ENCODE measurements at regions not wholly inside any gene's neighbourhood (a gene's known extent, or its start where the extent isn't known, plus 50 kb on each side); places are given as distances from the start of the nearest gene placed in this dataset.

- ATAC-seq (no peak), DNase-seq (ENCODE audit: low spot score) (no peak)
- Mint-ChIP-seq H3K9me3 (no peaks in the 10 kb centered on the region), H3K27ac (no peak overlapping the region), H3K36me3 (ENCODE audit: low read depth) (no peaks in the 10 kb centered on the region), H3K4me1 (0 out of 3 replicates have a peak, but pooled peaks cover 4% of the 10 kb centered on the region), H3K4me3 (no peak overlapping the region), H3K27me3 (ENCODE audit: insufficient read depth, low read depth, poor library complexity) (no peaks in the 10 kb centered on the region)
- H3K27ac ChIP-seq (ENCODE audit: low read depth): no peak overlapping the region
- H4K20me1 ChIP-seq (replicated peaks; ENCODE audit: insufficient read depth): no peaks in the 10 kb centered on the region
- H3F3A ChIP-seq (replicated peaks; ENCODE audit: low read depth): no peaks in the 10 kb centered on the region
- peak overlapping the region; percentile 85; the same call in 1 of the 2 replicates for H2AFZ ChIP-seq
- H3K36me3 ChIP-seq (ENCODE audit: insufficient read depth): no peaks in the 10 kb centered on the region
- TF ChIP-seq POLR2AphosphoS5 (IDR thresholded peaks at IDR 0.05; ENCODE audit: low read depth) (no peak), NANOG (IDR thresholded peaks at IDR 0.05; ENCODE audit: borderline replicate concordance) (no peak), ZNF331 (CRISPR knock-in tag; IDR thresholded peaks at IDR 0.05; ENCODE audit: low read depth) (no peak), EZH2phosphoT487 (IDR thresholded peaks at IDR 0.05; ENCODE audit: unreplicated experiment) (no peak), EZH2 (IDR thresholded peaks at IDR 0.05; ENCODE audit: low read depth, unreplicated experiment) (no peak), JUNB (IDR thresholded peaks at IDR 0.05; ENCODE audit: unreplicated experiment) (no peak)
- TF ChIP-seq, protein P1, sequence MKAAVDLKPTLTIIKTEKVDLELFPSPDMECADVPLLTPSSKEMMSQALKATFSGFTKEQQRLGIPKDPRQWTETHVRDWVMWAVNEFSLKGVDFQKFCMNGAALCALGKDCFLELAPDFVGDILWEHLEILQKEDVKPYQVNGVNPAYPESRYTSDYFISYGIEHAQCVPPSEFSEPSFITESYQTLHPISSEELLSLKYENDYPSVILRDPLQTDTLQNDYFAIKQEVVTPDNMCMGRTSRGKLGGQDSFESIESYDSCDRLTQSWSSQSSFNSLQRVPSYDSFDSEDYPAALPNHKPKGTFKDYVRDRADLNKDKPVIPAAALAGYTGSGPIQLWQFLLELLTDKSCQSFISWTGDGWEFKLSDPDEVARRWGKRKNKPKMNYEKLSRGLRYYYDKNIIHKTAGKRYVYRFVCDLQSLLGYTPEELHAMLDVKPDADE (IDR thresholded peaks at IDR 0.05): no peak
- H3K4me1 ChIP-seq (ENCODE audit: insufficient read depth): no peaks in the 10 kb centered on the region
- no peaks in the 10 kb centered on the region for H3K9me2 ChIP-seq (ENCODE audit: insufficient read depth)
- H3K27me3 ChIP-seq (ENCODE audit: insufficient read depth): no peaks in the 10 kb centered on the region
- H3K4me3 ChIP-seq: no peak overlapping the region
- H3K79me2 ChIP-seq (replicated peaks; ENCODE audit: insufficient read depth): no peaks in the 10 kb centered on the region
- H3K4me2 ChIP-seq: no peak overlapping the region
Measured at GRCh38 chr14:49951229-49951607, 58.3 kb downstream of the ARF6 start.

GRCh38 chr14:49951691-49952345 lies 58.9 kb downstream of the ARF6 start:
- H3K27me3 ChIP-seq (ENCODE audit: insufficient read depth): no peaks in the 10 kb centered on the region
- H3K27ac ChIP-seq (ENCODE audit: low read depth): no peak overlapping the region
- H4K20me1 ChIP-seq (replicated peaks; ENCODE audit: insufficient read depth): no peaks in the 10 kb centered on the region
- H3K4me2 ChIP-seq: no peak overlapping the region
- Mint-ChIP-seq H3K36me3 (ENCODE audit: low read depth) (no peaks in the 10 kb centered on the region), H3K4me1 (no peaks in the 10 kb centered on the region), H3K27ac (no peak overlapping the region), H3K9me3 (no peaks in the 10 kb centered on the region), H3K27me3 (ENCODE audit: insufficient read depth, low read depth, poor library complexity) (no peaks in the 10 kb centered on the region), H3K4me3 (no peak overlapping the region)
- TF ChIP-seq STAT1 (IDR thresholded peaks at IDR 0.05; ENCODE audit: unreplicated experiment): no peak
- TF ChIP-seq JUNB (IDR thresholded peaks at IDR 0.05; ENCODE audit: unreplicated experiment): no peak
- no peak for TF ChIP-seq ZNF114 (CRISPR knock-in tag; IDR thresholded peaks at IDR 0.05)
- no peak for TF ChIP-seq ZNF331 (CRISPR knock-in tag; IDR thresholded peaks at IDR 0.05; ENCODE audit: low read depth)
- TF ChIP-seq CTCF (conservative IDR thresholded peaks at IDR 0.05; ENCODE audit: low read depth in 2 of 2): no peak
- TF ChIP-seq, protein P1 (IDR thresholded peaks at IDR 0.05): no peak
- TF ChIP-seq CREB1 (CRISPR knock-in tag; IDR thresholded peaks at IDR 0.05; ENCODE audit: low read depth): no peak
- TF ChIP-seq NANOG (IDR thresholded peaks at IDR 0.05; ENCODE audit: borderline replicate concordance): no peak
- ATAC-seq (no peak), DNase-seq (ENCODE audit: low spot score) (no peak)
- no peaks in the 10 kb centered on the region for H3K4me1 ChIP-seq (ENCODE audit: insufficient read depth)
- H2AFZ ChIP-seq: no peak overlapping the region
- no peaks in the 10 kb centered on the region for H3F3A ChIP-seq (replicated peaks; ENCODE audit: low read depth)
- H3K79me2 ChIP-seq (replicated peaks; ENCODE audit: insufficient read depth): no peaks in the 10 kb centered on the region
- H3K9me2 ChIP-seq (ENCODE audit: insufficient read depth): no peaks in the 10 kb centered on the region
- H3K4me3 ChIP-seq: no peak overlapping the region
- H3K36me3 ChIP-seq (ENCODE audit: insufficient read depth): no peaks in the 10 kb centered on the region

All from GM23338 (cell line).